K562 (cell line): ENCODE measurements at regions not wholly inside any gene's neighbourhood (a gene's known extent, or its start where the extent isn't known, plus 50 kb on each side); places are given as distances from the start of the nearest gene placed in this dataset.

ENCODE experiments used
- ATAC-seq: fragments of 200-7000 bp; cut with Tn5 transposase; 3 replicates; pipeline ENCODE4 v1.9.1; 2020; ENCODE audit warnings: moderate library complexity
- BruUV-seq: library from RNA; stranded (reverse); fragments of 400-500 nt; replicated peaks from 2 replicates; lab custom pipeline; 2021; lab: Mats Ljungman, UMichigan
- CTCF ChIA-PET: fragments of 300-600 bp; formaldehyde crosslinking; extraction: SDS; loops from one replicate; lab custom pipeline; 2021; ENCODE audit warnings: low intra/inter-chr PET ratio; lab: Yijun Ruan, JAX
- POLR2A ChIA-PET: fragments of 300-600, 350-650 bp; sonication (Branson Sonifier 250); formaldehyde crosslinking; extraction: SDS; loops from one replicate; lab custom pipeline; 2021; ENCODE audit warnings: antibody characterized with exemption, inconsistent platforms; lab: Yijun Ruan, JAX
- DNase-seq, 4 experiments: peaks; one replicate each; pipeline versions ENCODE4 v3.0.0 to v3.0.0-alpha.2; 2011 to 2018; ENCODE audit warnings: low spot score in 3 of 4, mixed read lengths in 3 of 4; ENCODE audit errors: extremely low read depth in 1 of 4
- FAIRE-seq: peaks from 2 replicates; lab custom pipeline; 2011; peaks lifted over from hg19 to GRCh38; lab: Jason Lieb, UNC
- H2AFZ ChIP-seq: 2 replicates; pipeline ENCODE4 v1.6.0; 2011; ENCODE audit warnings: low read depth, low read length, control low read depth, inconsistent platforms
- H3K27ac ChIP-seq: fragments of 200-600 bp; 3 replicates; pipeline ENCODE4 v1.8.0; 2011; ENCODE audit warnings: low read depth, mild to moderate bottlenecking, control low read depth, inconsistent platforms, low read length, moderate library complexity, mixed read lengths; ENCODE audit errors: extremely low read depth
- H3K27me3 ChIP-seq, 2 experiments: fragments of 300-600 bp in 1 of 2; 2 replicates in 1 of 2; 3 replicates in 1 of 2; pipeline versions ENCODE4 v1.6.0 to v1.8.0; 2011; ENCODE audit warnings: inconsistent platforms in 2 of 2, low read length in 2 of 2, mild to moderate bottlenecking in 1 of 2, mixed read lengths in 1 of 2, moderate library complexity in 1 of 2; ENCODE audit not compliant: control insufficient read depth in 2 of 2, insufficient read depth in 2 of 2
- H3K36me3 ChIP-seq: fragments of 300-600 bp; 3 replicates; pipeline ENCODE4 v1.8.0; 2011; ENCODE audit warnings: mild to moderate bottlenecking, low read length, inconsistent platforms; ENCODE audit not compliant: control insufficient read depth, insufficient read depth
- H3K4me1 ChIP-seq, 2 experiments: fragments of 200-600 bp in 1 of 2; replicated peaks in 1 of 2; 2 replicates in 1 of 2; 3 replicates in 1 of 2; pipeline versions ENCODE4 v1.5.1 to v1.8.0; 2011; ENCODE audit warnings: inconsistent platforms in 2 of 2, low read length in 2 of 2, mild to moderate bottlenecking in 1 of 2, mixed read lengths in 1 of 2, moderate library complexity in 1 of 2; ENCODE audit not compliant: control insufficient read depth in 2 of 2, insufficient read depth in 2 of 2
- H3K4me2 ChIP-seq: 2 replicates; pipeline ENCODE4 v1.6.1; 2011; ENCODE audit warnings: low read length, control low read depth, inconsistent platforms, mixed read lengths; ENCODE audit not compliant: insufficient read depth
- H3K4me3 ChIP-seq: fragments of 200-600 bp; sonication (generic), shearing (Covaris generic); 2 replicates; pipeline ENCODE4 v1.5.1; 2016; ENCODE audit warnings: control low read depth, inconsistent platforms
- H3K79me2 ChIP-seq: fragments of 200-600 bp; 3 replicates; pipeline ENCODE4 v1.8.0; 2011; ENCODE audit warnings: low read length, inconsistent platforms; ENCODE audit not compliant: control insufficient read depth, insufficient read depth
- H3K9ac ChIP-seq, 2 experiments: 2 replicates each; pipeline versions ENCODE4 v1.6.0 to v1.6.1; 2011; ENCODE audit warnings: low read depth in 2 of 2, low read length in 2 of 2, control low read depth in 1 of 2, inconsistent platforms in 1 of 2, mild to moderate bottlenecking in 1 of 2, mixed read lengths in 1 of 2; ENCODE audit not compliant: insufficient read depth in 1 of 2
- H3K9me1 ChIP-seq: one replicate; pipeline ENCODE4 v1.6.0; 2011; ENCODE audit warnings: inconsistent platforms, mild to moderate bottlenecking, low read length, moderate library complexity; ENCODE audit not compliant: control insufficient read depth, insufficient read depth
- H3K9me3 ChIP-seq: replicated peaks from 2 replicates; pipeline ENCODE4 v1.5.1; 2011; ENCODE audit warnings: low read depth, low read length, inconsistent platforms; ENCODE audit not compliant: control insufficient read depth, insufficient read depth
- H4K20me1 ChIP-seq: replicated peaks from 2 replicates; pipeline ENCODE4 v1.6.1; 2011; ENCODE audit warnings: low read length, inconsistent platforms, mixed read lengths; ENCODE audit not compliant: control insufficient read depth, insufficient read depth
- HDAC8 ChIP-seq: fragments of 450-650 bp; IDR thresholded peaks from 2 replicates; pipeline ENCODE4 v1.6.1; 2016; ENCODE audit warnings: mild to moderate bottlenecking, missing genetic modification characterization, moderate library complexity, missing compliant biosample characterization
- NFIX ChIP-seq: fragments of 250-450 bp; sonication (Bioruptor Pico); IDR thresholded peaks from 2 replicates; pipeline ENCODE4 v1.4.0; 2020; ENCODE audit warnings: low read depth, mild to moderate bottlenecking, moderate library complexity
- YY1 ChIP-seq, 3 experiments: IDR thresholded peaks; 2 replicates each; pipeline ENCODE4 v1.6.1; 2011; ENCODE audit warnings: low read length in 2 of 3, mild to moderate bottlenecking in 2 of 3, moderate library complexity in 2 of 3, borderline replicate concordance in 1 of 3, control low read depth in 1 of 3, low read depth in 1 of 3; ENCODE audit not compliant: insufficient read depth in 3 of 3, insufficient replicate concordance in 2 of 3, control insufficient read depth in 1 of 3, insufficient read length in 1 of 3; ENCODE audit errors: extremely low read depth in 1 of 3
- ZNF224 ChIP-seq: sonication (generic); formaldehyde crosslinking; IDR thresholded peaks from 2 replicates; pipeline ENCODE4 v1.8.0; 2022; ENCODE audit warnings: mild to moderate bottlenecking, missing genetic modification reagents
- WGBS: fragments of 100-300 bp; shearing (Covaris generic); methylation state at CpG from one replicate; pipeline ENCODE4 v1.1.6; 2016; ENCODE audit warnings: low coverage, mixed read lengths; ENCODE audit not compliant: insufficient coverage; ENCODE audit errors: missing lambda C conversion rate; 5-methylcytosine and 5-hydroxymethylcytosine counted together
- in situ Hi-C: fragments of 300-500 bp; cut with MboI; formaldehyde crosslinking; loops from 4 replicates; pipeline ENCODE4 v1.15.0; 2018; ENCODE audit warnings: inconsistent platforms, mixed read lengths
- intact Hi-C: fragments of 100-400 bp; cut with micrococcal nuclease; formaldehyde crosslinking; loops from 2 replicates; pipeline ENCODE4 v1.14.2; 2022
- TF ChIP-seq, protein P1 (sequence below), 3 experiments: fragments of 200-800 bp in 1 of 3; fragments of 250-450 bp in 1 of 3; fragments of 450-650 bp in 1 of 3; sonication (Bioruptor Pico) in 1 of 3; sonication (Bioruptor generic) in 1 of 3; formaldehyde crosslinking in 1 of 3; IDR thresholded peaks; 2 replicates each; pipeline versions ENCODE4 v1.6.1 to v1.8.0; 2016 to 2022; ENCODE audit warnings: mild to moderate bottlenecking in 2 of 3, missing genetic modification characterization in 2 of 3, missing compliant biosample characterization in 1 of 3, moderate library complexity in 1 of 3
- TF ChIP-seq, protein P2 (sequence below): fragments of 450-650 bp; IDR thresholded peaks from 2 replicates; pipeline ENCODE4 v1.6.1; 2014; ENCODE audit warnings: low read depth, mild to moderate bottlenecking, moderate library complexity, borderline replicate concordance
- TF ChIP-seq, protein P3 (sequence below): sonication (generic); formaldehyde crosslinking; IDR thresholded peaks from 2 replicates; pipeline ENCODE4 v1.8.0; 2023; ENCODE audit warnings: missing genetic modification reagents, mild to moderate bottlenecking, borderline replicate concordance

DNA sequence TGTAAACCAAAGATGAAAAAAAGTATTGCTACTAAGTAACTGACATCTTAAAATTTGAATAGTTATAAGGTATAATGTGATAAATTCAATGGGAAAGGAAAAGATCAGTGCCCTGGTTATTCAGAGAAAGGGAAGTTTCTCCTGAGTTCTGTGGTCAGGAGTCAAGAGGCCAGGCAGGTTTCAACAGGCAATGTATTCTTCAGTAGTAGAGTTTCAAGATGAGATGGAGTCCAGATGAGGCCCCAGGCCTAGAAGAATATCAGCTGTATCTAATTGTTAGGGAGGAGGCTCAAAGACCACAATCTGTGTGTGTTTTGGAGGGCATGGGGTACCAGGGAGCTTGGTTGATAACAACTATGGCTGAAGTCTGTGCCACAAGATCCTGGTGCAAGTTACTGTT, 101.4 kb upstream of the DLX6 start (continued):
- TF ChIP-seq, protein P1, sequence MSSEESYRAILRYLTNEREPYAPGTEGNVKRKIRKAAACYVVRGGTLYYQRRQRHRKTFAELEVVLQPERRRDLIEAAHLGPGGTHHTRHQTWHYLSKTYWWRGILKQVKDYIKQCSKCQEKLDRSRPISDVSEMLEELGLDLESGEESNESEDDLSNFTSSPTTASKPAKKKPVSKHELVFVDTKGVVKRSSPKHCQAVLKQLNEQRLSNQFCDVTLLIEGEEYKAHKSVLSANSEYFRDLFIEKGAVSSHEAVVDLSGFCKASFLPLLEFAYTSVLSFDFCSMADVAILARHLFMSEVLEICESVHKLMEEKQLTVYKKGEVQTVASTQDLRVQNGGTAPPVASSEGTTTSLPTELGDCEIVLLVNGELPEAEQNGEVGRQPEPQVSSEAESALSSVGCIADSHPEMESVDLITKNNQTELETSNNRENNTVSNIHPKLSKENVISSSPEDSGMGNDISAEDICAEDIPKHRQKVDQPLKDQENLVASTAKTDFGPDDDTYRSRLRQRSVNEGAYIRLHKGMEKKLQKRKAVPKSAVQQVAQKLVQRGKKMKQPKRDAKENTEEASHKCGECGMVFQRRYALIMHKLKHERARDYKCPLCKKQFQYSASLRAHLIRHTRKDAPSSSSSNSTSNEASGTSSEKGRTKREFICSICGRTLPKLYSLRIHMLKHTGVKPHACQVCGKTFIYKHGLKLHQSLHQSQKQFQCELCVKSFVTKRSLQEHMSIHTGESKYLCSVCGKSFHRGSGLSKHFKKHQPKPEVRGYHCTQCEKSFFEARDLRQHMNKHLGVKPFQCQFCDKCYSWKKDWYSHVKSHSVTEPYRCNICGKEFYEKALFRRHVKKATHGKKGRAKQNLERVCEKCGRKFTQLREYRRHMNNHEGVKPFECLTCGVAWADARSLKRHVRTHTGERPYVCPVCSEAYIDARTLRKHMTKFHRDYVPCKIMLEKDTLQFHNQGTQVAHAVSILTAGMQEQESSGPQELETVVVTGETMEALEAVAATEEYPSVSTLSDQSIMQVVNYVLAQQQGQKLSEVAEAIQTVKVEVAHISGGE (CRISPR knock-in tag; IDR thresholded peaks at IDR 0.05): no peak

DNA sequence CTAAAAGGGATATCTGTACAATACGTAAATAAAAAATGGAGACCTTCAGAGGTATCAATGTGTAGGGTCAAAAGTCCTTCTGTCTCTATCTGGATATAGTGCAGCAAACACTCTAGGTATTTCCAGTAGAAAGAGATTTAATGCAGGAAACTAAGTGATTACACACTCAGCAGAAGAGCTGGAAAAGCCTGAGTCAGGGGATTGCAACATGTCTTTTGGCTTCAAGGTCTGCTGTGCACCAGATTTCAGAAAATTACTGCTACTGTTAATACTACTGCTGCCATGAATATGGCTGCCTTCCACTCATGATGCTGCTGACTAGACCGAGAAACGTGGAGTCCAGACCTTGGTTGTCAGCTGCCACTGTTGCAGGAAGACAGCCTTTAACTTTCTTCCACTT, 94.9 kb upstream of the DLX6 start:
- 1% methylated on average over 3 of the region's 3 CpGs for WGBS
- BruUV-seq: no TSS peak
- H3K9ac ChIP-seq: no peak overlapping the region
- H3K27me3 ChIP-seq: 0 out of 5 replicates have a peak, but pooled peaks cover 0 to 3% of the 10 kb centered on the region in 2 experiments
- no peak overlapping the region for H3K27ac ChIP-seq
- no peaks in the 10 kb centered on the region for H3K9me3 ChIP-seq
- no peaks in the 10 kb centered on the region for H3K36me3 ChIP-seq
- no peak overlapping the region for H3K4me3 ChIP-seq
- H4K20me1 ChIP-seq: no peaks in the 10 kb centered on the region
- H3K4me2 ChIP-seq: no peak overlapping the region
- ChIA-PET POLR2A (interaction anchor here (0.5 kb wide), 1 partner anchor 136 kb away, joined by 3 read pairs; no protein-coding TSS in a partner anchor), CTCF (no interaction called here)
- intact Hi-C loops (no loop called here), in situ Hi-C loops (no loop called here)
- no peak overlapping the region for H2AFZ ChIP-seq
- no peaks in the 10 kb centered on the region for H3K79me2 ChIP-seq
- H3K4me1 ChIP-seq: no peaks in the 10 kb centered on the region
- FAIRE-seq: no peak
- H3K9me1 ChIP-seq: no peaks in the 10 kb centered on the region
- DNase-seq: no peak
- TF ChIP-seq, protein P2, sequence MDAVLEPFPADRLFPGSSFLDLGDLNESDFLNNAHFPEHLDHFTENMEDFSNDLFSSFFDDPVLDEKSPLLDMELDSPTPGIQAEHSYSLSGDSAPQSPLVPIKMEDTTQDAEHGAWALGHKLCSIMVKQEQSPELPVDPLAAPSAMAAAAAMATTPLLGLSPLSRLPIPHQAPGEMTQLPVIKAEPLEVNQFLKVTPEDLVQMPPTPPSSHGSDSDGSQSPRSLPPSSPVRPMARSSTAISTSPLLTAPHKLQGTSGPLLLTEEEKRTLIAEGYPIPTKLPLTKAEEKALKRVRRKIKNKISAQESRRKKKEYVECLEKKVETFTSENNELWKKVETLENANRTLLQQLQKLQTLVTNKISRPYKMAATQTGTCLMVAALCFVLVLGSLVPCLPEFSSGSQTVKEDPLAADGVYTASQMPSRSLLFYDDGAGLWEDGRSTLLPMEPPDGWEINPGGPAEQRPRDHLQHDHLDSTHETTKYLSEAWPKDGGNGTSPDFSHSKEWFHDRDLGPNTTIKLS: no peak
- TF ChIP-seq YY1 (IDR thresholded peaks at IDR 0.05; ENCODE audit: borderline replicate concordance in 1 of 3, control insufficient read depth in 1 of 3, extremely low read depth in 1 of 3, insufficient read depth in 3 of 3, insufficient read length in 1 of 3, insufficient replicate concordance in 2 of 3, low read depth in 1 of 3, low read length in 2 of 3) (no peak), HDAC8 (tag) (no peak), NFIX (CRISPR knock-in tag) (no peak), ZNF224 (no peak)
- TF ChIP-seq, protein P3, sequence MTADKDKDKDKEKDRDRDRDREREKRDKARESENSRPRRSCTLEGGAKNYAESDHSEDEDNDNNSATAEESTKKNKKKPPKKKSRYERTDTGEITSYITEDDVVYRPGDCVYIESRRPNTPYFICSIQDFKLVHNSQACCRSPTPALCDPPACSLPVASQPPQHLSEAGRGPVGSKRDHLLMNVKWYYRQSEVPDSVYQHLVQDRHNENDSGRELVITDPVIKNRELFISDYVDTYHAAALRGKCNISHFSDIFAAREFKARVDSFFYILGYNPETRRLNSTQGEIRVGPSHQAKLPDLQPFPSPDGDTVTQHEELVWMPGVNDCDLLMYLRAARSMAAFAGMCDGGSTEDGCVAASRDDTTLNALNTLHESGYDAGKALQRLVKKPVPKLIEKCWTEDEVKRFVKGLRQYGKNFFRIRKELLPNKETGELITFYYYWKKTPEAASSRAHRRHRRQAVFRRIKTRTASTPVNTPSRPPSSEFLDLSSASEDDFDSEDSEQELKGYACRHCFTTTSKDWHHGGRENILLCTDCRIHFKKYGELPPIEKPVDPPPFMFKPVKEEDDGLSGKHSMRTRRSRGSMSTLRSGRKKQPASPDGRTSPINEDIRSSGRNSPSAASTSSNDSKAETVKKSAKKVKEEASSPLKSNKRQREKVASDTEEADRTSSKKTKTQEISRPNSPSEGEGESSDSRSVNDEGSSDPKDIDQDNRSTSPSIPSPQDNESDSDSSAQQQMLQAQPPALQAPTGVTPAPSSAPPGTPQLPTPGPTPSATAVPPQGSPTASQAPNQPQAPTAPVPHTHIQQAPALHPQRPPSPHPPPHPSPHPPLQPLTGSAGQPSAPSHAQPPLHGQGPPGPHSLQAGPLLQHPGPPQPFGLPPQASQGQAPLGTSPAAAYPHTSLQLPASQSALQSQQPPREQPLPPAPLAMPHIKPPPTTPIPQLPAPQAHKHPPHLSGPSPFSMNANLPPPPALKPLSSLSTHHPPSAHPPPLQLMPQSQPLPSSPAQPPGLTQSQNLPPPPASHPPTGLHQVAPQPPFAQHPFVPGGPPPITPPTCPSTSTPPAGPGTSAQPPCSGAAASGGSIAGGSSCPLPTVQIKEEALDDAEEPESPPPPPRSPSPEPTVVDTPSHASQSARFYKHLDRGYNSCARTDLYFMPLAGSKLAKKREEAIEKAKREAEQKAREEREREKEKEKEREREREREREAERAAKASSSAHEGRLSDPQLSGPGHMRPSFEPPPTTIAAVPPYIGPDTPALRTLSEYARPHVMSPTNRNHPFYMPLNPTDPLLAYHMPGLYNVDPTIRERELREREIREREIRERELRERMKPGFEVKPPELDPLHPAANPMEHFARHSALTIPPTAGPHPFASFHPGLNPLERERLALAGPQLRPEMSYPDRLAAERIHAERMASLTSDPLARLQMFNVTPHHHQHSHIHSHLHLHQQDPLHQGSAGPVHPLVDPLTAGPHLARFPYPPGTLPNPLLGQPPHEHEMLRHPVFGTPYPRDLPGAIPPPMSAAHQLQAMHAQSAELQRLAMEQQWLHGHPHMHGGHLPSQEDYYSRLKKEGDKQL: no peak
- no peak for ATAC-seq
